SU-DHL-6 (cell line): ENCODE measurements at regions not wholly inside any gene's neighbourhood (a gene's known extent, or its start where the extent isn't known, plus 50 kb on each side); places are given as distances from the start of the nearest gene placed in this dataset.

Experiments
- H2AFZ ChIP-seq: fragments of 200-600 bp; sonication (generic); 2 replicates; pipeline ENCODE4 v1.6.1; 2014; ENCODE audit warnings: low read depth, mild to moderate bottlenecking, moderate library complexity, mixed read lengths, antibody characterized with exemption, low read length; ENCODE audit not compliant: severe bottlenecking
- H3F3A ChIP-seq: fragments of 200-600 bp; shearing (Covaris generic); 2 replicates; pipeline ENCODE4 v1.6.0; 2016; ENCODE audit warnings: antibody characterized with exemption, mild to moderate bottlenecking; ENCODE audit not compliant: insufficient read depth
- H3K27ac ChIP-seq: fragments of 200-600 bp; sonication (generic); 2 replicates; pipeline ENCODE4 v1.5.1; 2016; ENCODE audit warnings: low read depth, mild to moderate bottlenecking, low read length, moderate library complexity, mixed read lengths
- H3K27me3 ChIP-seq: fragments of 200-600 bp; sonication (generic), shearing (Covaris generic); 2 replicates; pipeline ENCODE4 v1.6.0; 2014; ENCODE audit warnings: mild to moderate bottlenecking, low read length
- H3K36me3 ChIP-seq: fragments of 200-600 bp; sonication (generic); 2 replicates; pipeline ENCODE4 v1.6.1; 2014; ENCODE audit warnings: mild to moderate bottlenecking, low read length, mixed read lengths
- H3K4me2 ChIP-seq: fragments of 300-600, 200-600 bp; shearing (Covaris generic), sonication (generic); 2 replicates; pipeline ENCODE4 v1.6.0; 2014; ENCODE audit warnings: low read length, low read depth, mild to moderate bottlenecking; ENCODE audit not compliant: poor library complexity, severe bottlenecking
- H3K4me3 ChIP-seq: fragments of 200-600 bp; sonication (generic); 2 replicates; pipeline ENCODE4 v1.5.1; 2014; ENCODE audit warnings: antibody characterized with exemption, low read length, mild to moderate bottlenecking, mixed read lengths; ENCODE audit not compliant: insufficient read depth, poor library complexity, severe bottlenecking
- H3K79me2 ChIP-seq: fragments of 200-600 bp; sonication (generic); 2 replicates; pipeline ENCODE4 v1.6.1; 2014; ENCODE audit warnings: mild to moderate bottlenecking, low read length, moderate library complexity; ENCODE audit not compliant: insufficient read depth
- H3K9ac ChIP-seq: fragments of 200-600 bp; sonication (generic); 2 replicates; pipeline ENCODE4 v1.7.0; 2014; ENCODE audit warnings: mild to moderate bottlenecking, low read length
- H3K9me2 ChIP-seq: fragments of 200-600 bp; sonication (generic); replicated peaks from 2 replicates; pipeline ENCODE4 v1.6.1; 2014; ENCODE audit warnings: low read length; ENCODE audit not compliant: insufficient read depth
- H3K9me3 ChIP-seq: fragments of 200-600 bp; sonication (generic); 2 replicates; pipeline ENCODE4 v1.6.1; 2014; ENCODE audit warnings: low read length, mixed read lengths; ENCODE audit not compliant: insufficient read depth
- H4K20me1 ChIP-seq: fragments of 200-600 bp; sonication (generic); 2 replicates; pipeline ENCODE4 v1.6.1; 2014; ENCODE audit warnings: low read depth, mild to moderate bottlenecking, antibody characterized with exemption, low read length, moderate library complexity, mixed read lengths
- CTCF ChIP-seq: fragments of 200-600 bp; sonication (generic); IDR thresholded peaks from one replicate; pipeline ENCODE4 v1.5.1; 2017; ENCODE audit warnings: antibody characterized with exemption, mild to moderate bottlenecking, low read length, moderate library complexity; ENCODE audit not compliant: insufficient read depth, poor library complexity, severe bottlenecking
- EZH2phosphoT487 ChIP-seq: fragments of 200-600 bp; sonication (generic), shearing (Covaris generic); conservative IDR thresholded peaks from 2 replicates; pipeline ENCODE4 v1.6.1; 2018; ENCODE audit warnings: mild to moderate bottlenecking, antibody characterized with exemption, low read length, moderate library complexity, mixed read lengths

DNA sequence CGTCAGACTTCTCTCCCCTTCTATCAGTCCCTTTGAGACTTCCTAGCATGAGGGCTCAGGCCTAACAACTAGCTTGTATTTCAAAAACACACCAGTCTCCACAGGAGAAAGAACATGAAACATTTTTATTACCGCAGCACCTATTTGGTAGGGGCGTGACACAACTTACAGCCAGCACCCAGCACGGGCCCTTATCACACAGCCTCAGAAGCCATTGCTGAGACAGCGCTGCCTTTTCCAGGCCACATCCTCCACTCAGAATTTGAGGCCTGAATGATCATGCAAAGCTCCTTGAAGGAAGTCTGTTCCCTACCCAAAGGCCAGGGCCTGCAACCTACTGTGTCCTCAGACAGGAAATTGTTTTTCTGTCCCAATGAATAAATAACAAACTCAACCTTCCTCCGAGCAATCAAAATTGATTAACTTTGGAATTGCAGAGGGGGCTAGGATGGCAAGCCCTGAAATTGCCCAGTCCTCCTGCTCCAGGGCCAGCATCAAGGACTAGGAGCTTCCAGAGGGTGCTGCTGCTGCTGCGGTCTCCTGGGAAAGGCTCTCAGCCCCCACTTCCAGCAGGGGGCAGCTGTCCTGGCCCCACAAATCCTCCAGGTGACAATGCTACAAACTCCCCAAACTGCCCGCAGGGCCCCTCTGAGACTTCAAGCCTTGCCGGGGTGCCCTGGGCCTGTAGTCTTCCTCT, 94.3 kb upstream of the GALNT2 start:
- H3K27ac ChIP-seq: no peak overlapping the region
- no peak overlapping the region for H3K4me2 ChIP-seq
- H3K36me3 ChIP-seq: no peaks in the 10 kb centered on the region
- H3K9ac ChIP-seq: no peak overlapping the region
- H3K4me3 ChIP-seq: no peak overlapping the region
- TF ChIP-seq EZH2phosphoT487: no peak
- TF ChIP-seq CTCF: no peak
- no peaks in the 10 kb centered on the region for H4K20me1 ChIP-seq
- no peaks in the 10 kb centered on the region for H3K9me2 ChIP-seq
- H3K79me2 ChIP-seq: no peaks in the 10 kb centered on the region
- no peak overlapping the region for H2AFZ ChIP-seq
- no peaks in the 10 kb centered on the region for H3F3A ChIP-seq
- H3K27me3 ChIP-seq: no peaks in the 10 kb centered on the region
- H3K9me3 ChIP-seq: no peaks in the 10 kb centered on the region

- H3F3A ChIP-seq: no peaks in the 10 kb centered on the region
- H2AFZ ChIP-seq: no peak overlapping the region
- TF ChIP-seq CTCF (no peak), EZH2phosphoT487 (no peak)
- H3K9me2 ChIP-seq: no peaks in the 10 kb centered on the region
- no peak overlapping the region for H3K4me2 ChIP-seq
- no peaks in the 10 kb centered on the region for H3K27me3 ChIP-seq
- H3K79me2 ChIP-seq: no peaks in the 10 kb centered on the region
- H3K27ac ChIP-seq: no peak overlapping the region
- H3K9ac ChIP-seq: no peak overlapping the region
- H3K4me3 ChIP-seq: no peak overlapping the region
- no peaks in the 10 kb centered on the region for H3K36me3 ChIP-seq
- H3K9me3 ChIP-seq: no peaks in the 10 kb centered on the region
- H4K20me1 ChIP-seq: no peaks in the 10 kb centered on the region
Observed at GRCh38 chr1:229973297-229973612, 93.8 kb upstream of the GALNT2 start.

DNA sequence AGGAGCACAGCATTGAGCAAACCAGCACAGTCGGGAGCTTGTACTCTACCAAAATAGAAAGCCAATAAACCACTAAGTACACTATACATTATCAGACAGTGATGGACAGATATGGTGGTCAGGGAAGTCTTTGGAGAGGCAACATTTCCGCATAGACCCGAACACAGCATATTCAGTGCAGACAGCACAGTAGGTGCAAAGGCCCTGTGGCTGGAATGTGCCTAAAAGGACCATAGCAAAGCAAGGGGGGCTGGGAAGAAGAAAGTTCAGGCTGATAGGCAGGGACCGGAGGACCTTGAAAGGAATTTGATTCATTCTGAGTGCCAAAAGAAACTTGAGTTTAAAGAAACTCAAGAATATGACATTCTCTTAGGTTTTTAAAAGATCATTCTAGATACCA, 92.0 kb upstream of the GALNT2 start:
- H3K79me2 ChIP-seq: no peaks in the 10 kb centered on the region
- H3K9me2 ChIP-seq: no peaks in the 10 kb centered on the region
- no peak overlapping the region for H3K27ac ChIP-seq
- H4K20me1 ChIP-seq: no peaks in the 10 kb centered on the region
- H3K27me3 ChIP-seq: no peaks in the 10 kb centered on the region
- H3F3A ChIP-seq: no peaks in the 10 kb centered on the region
- no peak overlapping the region for H2AFZ ChIP-seq
- no peak overlapping the region for H3K9ac ChIP-seq
- no peak overlapping the region for H3K4me3 ChIP-seq
- no peaks in the 10 kb centered on the region for H3K9me3 ChIP-seq
- TF ChIP-seq EZH2phosphoT487 (no peak), CTCF (no peak)
- no peaks in the 10 kb centered on the region for H3K36me3 ChIP-seq
- no peak overlapping the region for H3K4me2 ChIP-seq
